GM19035 (cell line): ENCODE measurements at regions not wholly inside any gene's neighbourhood (a gene's known extent, or its start where the extent isn't known, plus 50 kb on each side); places are given as distances from the start of the nearest gene placed in this dataset.

ENCODE experiments used
- ATAC-seq: cut with Tn5 transposase; IDR thresholded peaks from one replicate; pipeline ENCODE4 v1.9.1; 2021; ENCODE audit not compliant: unreplicated experiment

- no peak for ATAC-seq
Observed at GRCh38 chr5:159836691-159837090, 79.6 kb upstream of the ADRA1B start.

- ATAC-seq: no peak
Observed at GRCh38 chr5:159837860-159838259, 78.4 kb upstream of the ADRA1B start.

GRCh38 chr5:159838551-159839222 lies 77.6 kb upstream of the ADRA1B start:
- ATAC-seq: no peak

- ATAC-seq: no peak
Observed at GRCh38 chr5:159844267-159845121, 71.8 kb upstream of the ADRA1B start.

- ATAC-seq: no peak
Observed at GRCh38 chr5:159849437-159850083, 66.7 kb upstream of the ADRA1B start.

GRCh38 chr5:159850160-159850559 lies 66.1 kb upstream of the ADRA1B start:
- ATAC-seq: no peak

GRCh38 chr5:159851053-159851452 lies 65.2 kb upstream of the ADRA1B start:
- ATAC-seq: no peak

GRCh38 chr5:159854916-159855315 lies 61.4 kb upstream of the ADRA1B start:
- no peak for ATAC-seq

GRCh38 chr5:159855476-159856191 lies 60.6 kb upstream of the ADRA1B start:
- ATAC-seq: no peak

GRCh38 chr5:159858871-159859270 lies 57.4 kb upstream of the ADRA1B start:
- no peak for ATAC-seq

- ATAC-seq: no peak
Observed at GRCh38 chr5:159861086-159861485, 55.2 kb upstream of the ADRA1B start.

- ATAC-seq: peak; percentile 83
Observed at GRCh38 chr5:159864885-159865691, 51.2 kb upstream of the ADRA1B start.

GRCh38 chr5:159866093-159866492 lies 50.2 kb upstream of the ADRA1B start:
- no peak for ATAC-seq
